Endothelial cell of umbilical vein (primary cell): ENCODE measurements at regions not wholly inside any gene's neighbourhood (a gene's known extent, or its start where the extent isn't known, plus 50 kb on each side); places are given as distances from the start of the nearest gene placed in this dataset.

Source experiments
- BruUV-seq: library from RNA; stranded (reverse); fragments of 400-500 nt; replicated peaks from 2 replicates; lab custom pipeline; 2021; lab: Mats Ljungman, UMichigan
- CTCF ChIA-PET: fragments of 300-600, 350-600 bp; sonication (Branson Sonifier 250); formaldehyde crosslinking; loops from one replicate; lab custom pipeline; 2021; ENCODE audit warnings: antibody characterized with exemption, inconsistent platforms; lab: Charles Lee
- POLR2A ChIA-PET: fragments of 300-600, 350-600 bp; sonication (Branson Sonifier 250); formaldehyde crosslinking; loops from one replicate; lab custom pipeline; 2021; ENCODE audit warnings: antibody characterized with exemption, inconsistent platforms; lab: Charles Lee
- DNase-seq: peaks from one replicate; pipeline ENCODE4 v3.0.0-alpha.2; 2011; ENCODE audit warnings: low read depth, low spot score
- FAIRE-seq: peaks from 2 replicates; lab custom pipeline; 2011; peaks lifted over from hg19 to GRCh38; lab: Jason Lieb, UNC
- H2AFZ ChIP-seq: 2 replicates; pipeline ENCODE4 v1.6.0; 2012; ENCODE audit warnings: low read depth, low read length, control low read depth, inconsistent platforms
- H3K27ac ChIP-seq: 2 replicates; pipeline ENCODE4 v1.5.1; 2011; ENCODE audit warnings: low read depth, mild to moderate bottlenecking, control low read depth, low read length, moderate library complexity; ENCODE audit not compliant: insufficient read depth
- H3K27me3 ChIP-seq, 2 experiments: 2 replicates each; pipeline versions ENCODE4 v1.6.0 to v1.6.1; 2011; ENCODE audit warnings: low read length in 2 of 2, mixed read lengths in 1 of 2; ENCODE audit not compliant: control insufficient read depth in 2 of 2, insufficient read depth in 2 of 2
- H3K36me3 ChIP-seq, 2 experiments: 2 replicates in 1 of 2; 3 replicates in 1 of 2; pipeline ENCODE4 v1.5.1; 2011; ENCODE audit warnings: low read length in 2 of 2, mild to moderate bottlenecking in 1 of 2, moderate library complexity in 1 of 2; ENCODE audit not compliant: control insufficient read depth in 2 of 2, insufficient read depth in 2 of 2; ENCODE audit errors: extremely low read depth in 1 of 2
- H3K4me1 ChIP-seq: 3 replicates; pipeline ENCODE4 v1.5.1; 2011; ENCODE audit warnings: mild to moderate bottlenecking, low read length; ENCODE audit not compliant: control insufficient read depth, insufficient read depth; ENCODE audit errors: extremely low read depth
- H3K4me2 ChIP-seq: 2 replicates; pipeline ENCODE4 v1.6.1; 2011; ENCODE audit warnings: low read length, control low read depth, mixed read lengths; ENCODE audit not compliant: insufficient read depth
- H3K4me3 ChIP-seq, 3 experiments: fragments of 200-600 bp in 1 of 3; sonication (generic), shearing (Covaris generic) in 1 of 3; replicated peaks in 1 of 3; 2 replicates each; pipeline ENCODE4 v1.5.1; 2011 to 2016; ENCODE audit warnings: control low read depth in 3 of 3, low read length in 3 of 3, mild to moderate bottlenecking in 2 of 3, inconsistent platforms in 1 of 3, low read depth in 1 of 3, moderate library complexity in 1 of 3; ENCODE audit not compliant: insufficient read depth in 1 of 3
- H3K79me2 ChIP-seq: 2 replicates; pipeline ENCODE4 v1.6.0; 2012; ENCODE audit warnings: low read length, inconsistent platforms; ENCODE audit not compliant: control insufficient read depth, insufficient read depth
- H3K9ac ChIP-seq: replicated peaks from 2 replicates; pipeline ENCODE3; 2011; ENCODE audit warnings: low read length, control low read depth; ENCODE audit not compliant: insufficient read depth; ENCODE audit errors: extremely low read depth
- H3K9me1 ChIP-seq: replicated peaks from 3 replicates; pipeline ENCODE4 v1.6.0; 2011; ENCODE audit warnings: mild to moderate bottlenecking, low read length; ENCODE audit not compliant: control insufficient read depth, insufficient read depth; ENCODE audit errors: extremely low read depth
- H3K9me3 ChIP-seq: replicated peaks from 2 replicates; pipeline ENCODE4 v1.5.1; 2012; ENCODE audit warnings: low read length, inconsistent platforms; ENCODE audit not compliant: control insufficient read depth, insufficient read depth
- H4K20me1 ChIP-seq: replicated peaks from 2 replicates; pipeline ENCODE3; 2011; ENCODE audit warnings: mild to moderate bottlenecking, low read length; ENCODE audit not compliant: control insufficient read depth, insufficient read depth; ENCODE audit errors: extremely low read depth
- CTCF ChIP-seq, 2 donors: IDR thresholded peaks; 1 replicate in 1 of 2; 2 replicates in 1 of 2; pipeline ENCODE4 v1.5.1; 2011; ENCODE audit warnings: low read length in 2 of 2, mild to moderate bottlenecking in 2 of 2, moderate library complexity in 2 of 2, control low read depth in 1 of 2, inconsistent platforms in 1 of 2, low read depth in 1 of 2; ENCODE audit not compliant: insufficient read depth in 1 of 2; ENCODE audit errors: extremely low read depth in 1 of 2
- EZH2 ChIP-seq: IDR thresholded peaks from 2 replicates; pipeline ENCODE4 v1.6.1; 2012; ENCODE audit warnings: borderline replicate concordance, low read depth, mild to moderate bottlenecking, moderate library complexity, low read length, inconsistent platforms; ENCODE audit not compliant: severe bottlenecking
- FOS ChIP-seq: IDR thresholded peaks from 2 replicates; pipeline ENCODE4 v1.6.1; 2011; ENCODE audit warnings: mild to moderate bottlenecking, low read length, moderate library complexity, borderline replicate concordance; ENCODE audit not compliant: insufficient read depth
- GATA2 ChIP-seq: IDR thresholded peaks from 2 replicates; pipeline ENCODE4 v1.7.0; 2011; ENCODE audit warnings: low read depth, mild to moderate bottlenecking, moderate library complexity, mixed read lengths, low read length; ENCODE audit not compliant: insufficient read length, insufficient read depth
- JUN ChIP-seq: IDR thresholded peaks from 2 replicates; pipeline ENCODE4 v1.6.1; 2011; ENCODE audit warnings: borderline replicate concordance, low read depth; ENCODE audit not compliant: insufficient read length, insufficient read depth
- MYC ChIP-seq: IDR thresholded peaks from one replicate; pipeline ENCODE4 v1.6.1; 2011; ENCODE audit warnings: mild to moderate bottlenecking, low read depth, low read length
- dilution Hi-C: fragments of 300-500 bp; cut with MboI; formaldehyde crosslinking; loops from one replicate; pipeline ENCODE4 v1.15.0; 2019; ENCODE audit warnings: low sequenced_read_pairs; ENCODE audit not compliant: extremely low pct_ligation_motif_present
- intact Hi-C: fragments of 100-400 bp; cut with micrococcal nuclease; formaldehyde crosslinking; loops from one replicate; pipeline ENCODE4 v1.10.0; 2022

- dilution Hi-C loops = no loop called here
Observed at GRCh38 chr1:58870298-58870676, 86.4 kb upstream of the JUN start.

GRCh38 chr1:58874342-58874741, 90.5 kb upstream of the JUN start:
- CTCF ChIA-PET = interaction anchor here (1.0 to 1.8 kb wide), 2 partner anchors 11 to 16 kb away, joined by 3 to 6 read pairs; no protein-coding TSS in a partner anchor
- no peaks in the 10 kb centered on the region for H3K9me1 ChIP-seq
- FAIRE-seq (no peak), DNase-seq (no peak)
- no TSS peak for BruUV-seq
- H3K4me1 ChIP-seq = peaks cover 7% of the 10 kb centered on the region
- no peak overlapping the region for H3K4me2 ChIP-seq
- H3K27ac ChIP-seq = no peak overlapping the region
- H3K4me3 ChIP-seq = no peak overlapping the region
- H4K20me1 ChIP-seq = no peaks in the 10 kb centered on the region
- H2AFZ ChIP-seq = peak overlapping the region; percentile 22
- TF ChIP-seq EZH2 (no peak), CTCF (IDR thresholded peaks at IDR 0.05; ENCODE audit: extremely low read depth in 1 of 2, insufficient read depth in 1 of 2, low read depth in 1 of 2, low read length in 2 of 2) (no peak), MYC (no peak), JUN (no peak)
- H3K79me2 ChIP-seq = no peaks in the 10 kb centered on the region
- H3K9ac ChIP-seq = no peak overlapping the region
- H3K27me3 ChIP-seq = no peaks in the 10 kb centered on the region
- H3K9me3 ChIP-seq = no peaks in the 10 kb centered on the region
- no peaks in the 10 kb centered on the region for H3K36me3 ChIP-seq
- intact Hi-C loops = no loop called here
- POLR2A ChIA-PET = no interaction called here
- dilution Hi-C loops = no loop called here

More at GRCh38 chr1:58870298-58870676, 86.4 kb upstream of the JUN start:
- ChIA-PET POLR2A (no interaction called here), CTCF (interaction anchor here (1.2 kb wide), 1 partner anchor 14 kb away, joined by 3 read pairs; no protein-coding TSS in a partner anchor)
- no peaks in the 10 kb centered on the region for H4K20me1 ChIP-seq
- H3K36me3 ChIP-seq = no peaks in the 10 kb centered on the region
- no peak overlapping the region for H3K27ac ChIP-seq
- DNase-seq = peak; percentile 77
- intact Hi-C loops = no loop called here
- no peak overlapping the region for H2AFZ ChIP-seq
- H3K4me1 ChIP-seq = peaks cover 7% of the 10 kb centered on the region
- no peaks in the 10 kb centered on the region for H3K9me1 ChIP-seq
- no peaks in the 10 kb centered on the region for H3K9me3 ChIP-seq
- no peaks in the 10 kb centered on the region for H3K27me3 ChIP-seq
- H3K9ac ChIP-seq = no peak overlapping the region
- no peak overlapping the region for H3K4me3 ChIP-seq
- no peak for TF ChIP-seq EZH2
- TF ChIP-seq FOS = no peak
- no peak for TF ChIP-seq GATA2
- TF ChIP-seq JUN = no peak
- no peak overlapping the region for H3K4me2 ChIP-seq
- no TSS peak for BruUV-seq
- H3K79me2 ChIP-seq = no peaks in the 10 kb centered on the region
- FAIRE-seq = no peak
